ENCODE measurements at regions not wholly inside any gene's neighbourhood (a gene's known extent, or its start where the extent isn't known, plus 50 kb on each side); places are given as distances from the start of the nearest gene placed in this dataset.

GRCh38 chr5:179452356-179453230 is 97.8 kb upstream of the RUFY1 start:
- TF ChIP-seq GATA2 (IDR thresholded peaks at IDR 0.05; ENCODE audit: low read depth, low read length) (no peak), GATA3 (IDR thresholded peaks at IDR 0.05; ENCODE audit: low read depth, low read length) (no peak)
